Esophagus squamous epithelium (tissue), 4 donors: ENCODE measurements at regions not wholly inside any gene's neighbourhood (a gene's known extent, or its start where the extent isn't known, plus 50 kb on each side); places are given as distances from the start of the nearest gene placed in this dataset.

Experiments
- POLR2A ChIP-seq, 4 donors: fragments of 450-650 bp; IDR thresholded peaks; one replicate each; pipeline ENCODE4 v1.6.1; 2017; ENCODE audit warnings: antibody characterized with exemption in 4 of 4, mild to moderate bottlenecking in 4 of 4, moderate library complexity in 3 of 4
- TF ChIP-seq, protein P1 (sequence below), 6 experiments: fragments of 450-650 bp in 4 of 6; fragments of 200-600 bp in 2 of 6; sonication (generic) in 2 of 6; IDR thresholded peaks; one replicate each; pipeline ENCODE4 v1.5.1; 2016 to 2019; ENCODE audit warnings: antibody characterized with exemption in 6 of 6, mild to moderate bottlenecking in 4 of 6, moderate library complexity in 4 of 6

DNA sequence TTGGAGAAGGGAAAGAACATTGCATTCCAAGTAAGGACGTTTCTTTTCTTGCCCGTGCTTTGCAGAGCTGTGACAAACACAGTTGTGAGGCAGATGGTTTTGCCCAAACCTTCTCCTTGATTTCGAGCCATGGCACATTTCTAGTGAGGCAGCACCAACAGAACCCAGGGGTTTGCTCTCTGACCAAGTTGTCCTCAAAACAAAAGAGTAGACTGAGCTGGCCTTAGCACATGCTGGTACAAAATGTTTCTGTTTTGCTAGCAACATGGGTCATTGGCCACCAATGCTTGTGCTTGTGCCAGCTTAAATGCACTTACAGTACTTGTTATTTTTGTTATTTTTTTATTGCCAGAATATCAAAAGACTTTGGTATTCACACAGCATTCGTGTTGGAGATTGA is 328.8 kb downstream of the GADD45G start:
- no peak for TF ChIP-seq POLR2A (IDR thresholded peaks at IDR 0.05)
- TF ChIP-seq, protein P1, sequence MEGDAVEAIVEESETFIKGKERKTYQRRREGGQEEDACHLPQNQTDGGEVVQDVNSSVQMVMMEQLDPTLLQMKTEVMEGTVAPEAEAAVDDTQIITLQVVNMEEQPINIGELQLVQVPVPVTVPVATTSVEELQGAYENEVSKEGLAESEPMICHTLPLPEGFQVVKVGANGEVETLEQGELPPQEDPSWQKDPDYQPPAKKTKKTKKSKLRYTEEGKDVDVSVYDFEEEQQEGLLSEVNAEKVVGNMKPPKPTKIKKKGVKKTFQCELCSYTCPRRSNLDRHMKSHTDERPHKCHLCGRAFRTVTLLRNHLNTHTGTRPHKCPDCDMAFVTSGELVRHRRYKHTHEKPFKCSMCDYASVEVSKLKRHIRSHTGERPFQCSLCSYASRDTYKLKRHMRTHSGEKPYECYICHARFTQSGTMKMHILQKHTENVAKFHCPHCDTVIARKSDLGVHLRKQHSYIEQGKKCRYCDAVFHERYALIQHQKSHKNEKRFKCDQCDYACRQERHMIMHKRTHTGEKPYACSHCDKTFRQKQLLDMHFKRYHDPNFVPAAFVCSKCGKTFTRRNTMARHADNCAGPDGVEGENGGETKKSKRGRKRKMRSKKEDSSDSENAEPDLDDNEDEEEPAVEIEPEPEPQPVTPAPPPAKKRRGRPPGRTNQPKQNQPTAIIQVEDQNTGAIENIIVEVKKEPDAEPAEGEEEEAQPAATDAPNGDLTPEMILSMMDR (IDR thresholded peaks at IDR 0.05): no peak
